Astrocyte of the spinal cord (primary cell): ENCODE measurements at regions not wholly inside any gene's neighbourhood (a gene's known extent, or its start where the extent isn't known, plus 50 kb on each side); places are given as distances from the start of the nearest gene placed in this dataset.

Experiments used
- DNase-seq: peaks from one replicate; pipeline ENCODE4 v3.0.0; 2011; ENCODE audit warnings: low read depth, low spot score
- H3K4me3 ChIP-seq: 2 replicates; pipeline ENCODE4 v1.5.1; 2011; ENCODE audit warnings: low read depth, mild to moderate bottlenecking, low read length, moderate library complexity
- in situ Hi-C: cut with HindIII; loops from 2 replicates; pipeline ENCODE4 v1.10.0; 2017; ENCODE audit warnings: low sequenced_read_pairs
- TF ChIP-seq, protein P1 (sequence below): IDR thresholded peaks from 2 replicates; pipeline ENCODE4 v1.5.1; 2012; ENCODE audit warnings: low read depth, mild to moderate bottlenecking, low read length, inconsistent platforms

DNA sequence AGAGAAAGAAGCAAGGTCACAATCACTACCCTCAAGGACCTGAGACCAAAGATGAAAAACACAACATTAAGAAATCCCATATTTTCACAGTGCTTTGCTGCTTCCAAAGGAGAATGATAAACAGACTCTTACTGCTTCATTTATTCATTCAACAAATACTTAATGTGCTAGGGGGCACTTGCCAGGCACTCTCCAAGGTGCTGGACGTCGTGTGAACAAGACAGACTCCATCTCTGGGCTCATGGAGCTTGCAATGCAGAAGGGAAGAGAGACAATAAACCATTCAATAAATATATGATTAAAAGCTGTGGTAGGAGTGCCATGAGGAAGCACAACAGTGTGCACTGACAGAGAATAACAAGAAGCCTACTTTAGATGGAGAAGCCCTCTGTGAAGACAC lies 327.7 kb downstream of the CDK5RAP2 start:
- no peak for DNase-seq
- no peak overlapping the region for H3K4me3 ChIP-seq
- in situ Hi-C loops, result no loop called here
- TF ChIP-seq, protein P1, sequence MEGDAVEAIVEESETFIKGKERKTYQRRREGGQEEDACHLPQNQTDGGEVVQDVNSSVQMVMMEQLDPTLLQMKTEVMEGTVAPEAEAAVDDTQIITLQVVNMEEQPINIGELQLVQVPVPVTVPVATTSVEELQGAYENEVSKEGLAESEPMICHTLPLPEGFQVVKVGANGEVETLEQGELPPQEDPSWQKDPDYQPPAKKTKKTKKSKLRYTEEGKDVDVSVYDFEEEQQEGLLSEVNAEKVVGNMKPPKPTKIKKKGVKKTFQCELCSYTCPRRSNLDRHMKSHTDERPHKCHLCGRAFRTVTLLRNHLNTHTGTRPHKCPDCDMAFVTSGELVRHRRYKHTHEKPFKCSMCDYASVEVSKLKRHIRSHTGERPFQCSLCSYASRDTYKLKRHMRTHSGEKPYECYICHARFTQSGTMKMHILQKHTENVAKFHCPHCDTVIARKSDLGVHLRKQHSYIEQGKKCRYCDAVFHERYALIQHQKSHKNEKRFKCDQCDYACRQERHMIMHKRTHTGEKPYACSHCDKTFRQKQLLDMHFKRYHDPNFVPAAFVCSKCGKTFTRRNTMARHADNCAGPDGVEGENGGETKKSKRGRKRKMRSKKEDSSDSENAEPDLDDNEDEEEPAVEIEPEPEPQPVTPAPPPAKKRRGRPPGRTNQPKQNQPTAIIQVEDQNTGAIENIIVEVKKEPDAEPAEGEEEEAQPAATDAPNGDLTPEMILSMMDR, result no peak

DNA sequence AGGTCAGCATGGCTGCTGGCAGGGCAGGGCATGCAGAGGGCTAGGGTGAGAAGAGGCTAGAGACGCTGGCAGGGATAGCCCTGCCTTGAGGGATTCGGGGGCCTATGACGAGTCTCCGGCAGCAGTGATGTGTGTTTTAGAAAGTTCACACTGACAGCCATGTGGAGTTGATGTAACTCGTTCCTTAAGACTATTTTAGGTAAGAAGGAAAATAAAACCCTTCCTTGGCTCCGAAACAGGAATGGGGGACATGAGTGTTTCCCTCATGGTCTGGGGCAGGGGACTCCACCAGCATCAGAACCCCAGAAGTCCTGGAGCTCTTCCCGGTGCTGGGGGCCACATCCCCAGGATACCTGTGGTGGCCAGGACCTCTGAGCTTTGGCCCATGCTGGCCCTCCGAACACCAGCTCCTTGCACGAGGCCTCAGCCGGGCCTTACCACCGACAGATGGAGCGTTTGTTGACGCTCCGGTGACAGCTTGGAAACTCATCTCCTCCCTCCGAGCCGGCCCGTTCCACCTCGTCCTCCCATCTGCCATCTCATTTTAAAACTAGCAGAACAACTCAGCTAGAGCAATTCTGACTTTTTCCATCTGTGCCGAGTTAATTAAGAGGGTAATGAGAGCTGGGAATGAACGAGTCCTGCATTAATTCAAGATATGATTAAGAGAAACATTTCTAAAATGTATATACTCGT lies 337.7 kb downstream of the CDK5RAP2 start:
- DNase-seq, result no peak
- TF ChIP-seq, protein P1, result no peak
- in situ Hi-C loops, result no loop called here
- no peak overlapping the region for H3K4me3 ChIP-seq

DNA sequence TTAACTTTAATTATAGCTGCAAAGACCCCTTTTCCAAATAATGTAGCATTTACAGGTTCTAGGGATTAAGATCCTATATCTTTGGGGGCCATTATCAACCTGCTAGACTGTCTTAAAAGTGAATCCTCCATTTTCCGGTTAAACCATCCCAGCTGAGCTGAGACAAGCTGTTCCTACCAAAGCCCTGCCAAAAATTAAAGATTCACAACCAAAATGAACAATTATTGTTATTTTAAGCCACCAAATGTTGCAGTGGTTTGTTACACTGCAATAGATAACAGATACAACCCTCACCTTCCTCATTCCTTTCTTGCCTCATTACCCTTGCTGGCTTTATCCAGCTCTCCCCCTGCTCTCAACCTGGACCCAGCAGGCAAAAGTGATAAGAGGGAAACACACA lies 343.4 kb downstream of the CDK5RAP2 start:
- DNase-seq, result no peak
- TF ChIP-seq, protein P1, result no peak
- no peak overlapping the region for H3K4me3 ChIP-seq
- in situ Hi-C loops, result no loop called here

DNA sequence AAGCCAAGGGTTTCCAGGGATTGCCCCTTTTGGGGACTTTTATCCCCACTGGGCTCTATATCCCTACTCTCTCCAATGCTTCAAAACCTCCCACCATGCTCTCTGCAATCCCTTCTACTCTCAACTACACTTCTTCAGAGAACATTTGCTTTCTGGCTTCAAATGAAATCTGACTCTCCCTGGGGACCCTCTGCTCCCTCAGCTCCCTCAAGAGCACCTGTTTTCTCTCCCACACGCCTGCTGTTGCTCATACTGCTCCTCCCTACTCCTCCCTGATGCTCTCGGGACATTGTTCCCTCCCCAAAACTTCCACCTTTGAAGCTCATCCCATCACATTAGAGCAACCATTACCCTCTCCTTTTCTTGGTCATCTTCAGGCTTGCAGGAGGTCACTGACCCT lies 344.9 kb downstream of the CDK5RAP2 start:
- DNase-seq, result no peak
- in situ Hi-C loops, result no loop called here
- TF ChIP-seq, protein P1, result no peak
- H3K4me3 ChIP-seq, result no peak overlapping the region

DNA sequence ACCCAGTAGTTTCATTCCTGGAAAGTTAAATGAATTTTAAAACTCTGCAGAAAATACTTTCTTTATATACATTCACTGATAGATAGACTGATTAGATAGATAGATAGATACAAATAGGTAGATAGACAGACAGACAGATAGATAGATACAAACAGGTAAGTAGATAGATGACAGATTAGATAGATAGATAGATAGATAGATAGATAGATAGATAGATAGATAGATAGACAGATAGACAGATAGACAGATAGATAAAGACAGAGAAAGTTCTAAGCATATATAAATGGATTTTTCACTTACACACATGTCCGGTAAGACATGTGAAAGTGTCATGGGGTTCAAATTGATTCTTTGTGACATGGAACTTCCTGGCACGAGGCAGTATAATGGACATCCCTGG lies 349.7 kb downstream of the CDK5RAP2 start:
- in situ Hi-C loops, result no loop called here
- H3K4me3 ChIP-seq, result no peak overlapping the region
- no peak for DNase-seq
- TF ChIP-seq, protein P1, result no peak

DNA sequence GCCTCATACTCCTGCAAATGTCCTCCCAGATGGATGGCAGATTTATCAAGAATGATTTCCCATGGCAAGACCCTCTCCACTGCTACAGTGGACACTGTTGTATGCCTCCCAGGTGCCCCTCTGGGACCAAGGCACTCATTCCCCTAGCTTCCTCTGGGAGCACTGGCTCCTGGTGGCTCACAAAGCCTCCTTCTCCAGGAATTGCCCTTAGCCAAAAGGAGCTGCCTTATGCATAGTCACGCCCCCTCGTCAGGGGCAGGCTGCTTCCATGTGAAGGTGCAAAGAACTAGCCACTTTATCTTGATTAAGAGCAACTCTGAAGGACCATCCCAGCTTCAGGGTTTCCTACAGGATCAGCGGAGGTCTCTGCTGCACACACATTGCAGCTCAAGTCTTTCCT lies 358.1 kb downstream of the CDK5RAP2 start:
- H3K4me3 ChIP-seq, result no peak overlapping the region
- DNase-seq, result no peak
- TF ChIP-seq, protein P1, result no peak
- in situ Hi-C loops, result no loop called here
